ENCODE measurements at regions not wholly inside any gene's neighbourhood (a gene's known extent, or its start where the extent isn't known, plus 50 kb on each side); places are given as distances from the start of the nearest gene placed in this dataset.
A peak's percentile ranks its signal among the peaks of the same experiment; 100 is the strongest.

DNA sequence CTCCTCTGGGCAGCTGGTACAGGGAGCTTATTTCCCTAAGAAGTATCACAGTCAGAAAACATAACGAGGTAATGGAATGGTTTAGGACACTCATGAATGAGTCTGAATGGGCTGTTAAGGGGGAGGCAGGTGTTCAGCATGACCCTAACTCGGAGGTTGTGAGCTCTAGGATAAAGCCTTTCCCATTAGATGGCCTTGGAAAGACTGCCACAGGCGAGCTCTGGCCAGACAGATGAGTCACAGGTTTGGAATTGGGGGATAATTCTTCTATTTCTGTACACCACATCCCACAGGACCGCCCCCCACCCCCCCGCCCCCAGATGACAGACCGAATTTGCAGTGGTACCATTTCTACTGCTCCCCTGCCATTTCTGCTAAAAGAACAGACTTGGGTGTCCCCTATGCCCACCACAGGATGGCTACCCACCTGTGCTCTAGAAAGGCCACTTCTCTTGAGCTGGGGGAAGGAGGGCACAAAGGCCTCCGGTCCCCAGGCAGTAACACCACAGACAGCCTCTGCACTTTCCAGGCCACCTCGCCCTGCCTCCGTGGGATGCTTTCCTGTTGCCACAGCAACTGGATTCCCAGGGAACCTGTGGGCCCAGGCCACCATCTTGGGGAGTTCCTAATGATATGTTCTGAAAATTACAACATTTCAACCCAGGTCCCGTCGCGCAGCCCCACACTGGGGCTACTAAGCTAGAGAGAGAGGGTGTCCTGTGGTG lies 76.7 kb downstream of the TRIM29 start:
- DNase-seq: no peak

DNA sequence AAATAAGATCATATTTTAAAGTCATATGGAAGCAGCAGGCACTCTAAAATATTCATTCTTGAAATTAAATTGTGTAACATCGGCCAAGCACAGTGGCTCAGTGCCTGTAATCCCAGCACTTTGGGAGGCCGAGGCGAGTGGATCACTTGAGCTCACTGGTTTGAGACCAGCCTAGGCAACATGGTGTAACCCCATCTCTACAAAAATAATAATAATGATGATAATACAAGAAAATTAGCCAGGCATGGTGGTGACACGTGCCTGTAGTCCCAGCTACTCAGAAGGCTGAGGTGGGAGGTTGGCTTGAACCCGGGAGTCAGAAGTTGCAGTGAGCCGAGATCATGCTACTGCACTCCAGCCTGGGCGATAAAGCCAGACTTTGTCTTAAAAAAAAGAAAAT lies 77.4 kb downstream of the TRIM29 start:
- no peak for DNase-seq

GRCh38 chr11:120058931-120059330 lies 79.0 kb downstream of the TRIM29 start:
- no peak for DNase-seq

DNA sequence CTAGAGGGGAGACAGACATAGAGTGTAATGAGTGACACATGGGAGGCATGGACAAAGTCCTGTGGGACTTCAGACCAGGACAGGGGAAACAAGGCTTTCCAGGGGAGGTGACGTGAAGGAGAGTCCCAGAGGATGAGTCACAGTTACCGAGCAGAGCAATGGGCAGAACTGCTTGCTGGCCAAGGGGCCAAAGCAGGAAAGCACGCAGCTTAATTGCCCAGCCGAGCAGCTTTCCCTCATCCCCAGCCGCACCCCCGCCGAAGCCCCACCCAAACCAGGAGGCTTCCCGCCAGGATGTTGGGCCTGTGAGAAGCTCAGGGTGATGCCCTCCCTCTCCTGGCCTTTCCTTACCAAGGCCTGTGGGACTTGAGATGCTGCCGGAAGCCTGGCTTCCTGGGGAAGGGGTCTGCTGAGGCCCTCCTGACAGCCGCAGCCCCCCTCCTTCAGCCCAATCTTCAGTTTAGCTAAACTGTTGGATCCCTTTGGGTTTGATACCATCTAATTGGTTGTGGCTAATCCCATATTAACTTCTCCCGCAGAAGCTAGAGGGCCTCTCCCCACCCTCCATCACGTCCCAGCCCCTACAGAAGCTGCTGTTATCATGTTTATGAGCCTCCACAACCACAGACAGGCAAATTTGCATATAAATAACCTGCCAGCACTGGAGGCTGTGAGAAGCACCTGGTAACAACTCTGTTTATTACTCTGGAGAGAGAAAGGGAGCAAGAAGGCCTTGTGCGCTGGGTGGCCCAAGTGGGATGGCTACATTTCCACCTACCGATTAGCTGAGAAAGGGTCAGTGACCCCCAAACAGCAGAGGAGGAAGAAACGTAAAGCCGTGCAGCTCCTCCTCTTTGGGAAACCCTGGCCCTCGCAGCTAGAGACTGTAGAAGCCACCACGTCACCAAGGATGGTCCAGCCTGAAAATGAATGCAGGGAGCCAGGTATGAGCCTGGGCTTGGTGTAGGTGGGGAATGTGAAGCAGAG lies 80.0 kb downstream of the TRIM29 start:
- DNase-seq: no peak

GRCh38 chr11:120057028-120057330 lies 80.9 kb downstream of the TRIM29 start:
- no peak for DNase-seq

DNA sequence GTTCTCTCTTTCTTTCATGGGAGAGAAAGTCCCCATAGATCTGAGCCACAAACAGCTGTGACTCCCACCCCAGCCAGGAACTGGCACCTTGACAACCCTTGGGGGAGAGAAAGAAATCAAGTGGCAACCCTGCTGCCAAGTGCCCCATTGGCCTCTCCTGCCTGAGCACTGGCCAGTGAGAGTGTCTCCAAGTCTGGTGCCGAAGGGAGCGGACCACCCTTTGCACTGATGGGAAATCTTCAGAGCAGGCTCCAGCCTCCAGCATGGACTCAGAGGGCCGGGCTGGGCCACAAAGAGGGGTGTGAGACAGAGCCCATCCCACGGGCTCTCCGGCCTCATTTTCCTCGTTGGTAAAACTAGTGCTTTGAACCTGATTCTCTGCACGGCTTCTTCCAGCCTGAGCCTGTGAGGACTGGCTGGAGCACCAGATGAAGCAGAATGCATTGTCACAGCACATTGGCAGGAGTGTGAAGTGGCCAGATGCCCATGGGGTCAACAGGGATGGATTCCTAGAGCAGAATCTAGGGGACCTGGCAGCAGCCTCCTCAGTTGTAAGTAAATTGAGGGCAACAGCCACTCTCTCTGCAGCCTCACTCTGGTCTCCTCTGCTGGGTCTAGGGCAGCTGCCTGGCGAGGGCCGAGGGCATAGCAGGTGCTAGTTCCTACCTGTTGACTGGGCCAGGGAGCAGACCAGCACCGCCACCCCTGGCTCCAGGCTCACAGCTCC lies 81.4 kb downstream of the TRIM29 start:
- DNase-seq: no peak

DNA sequence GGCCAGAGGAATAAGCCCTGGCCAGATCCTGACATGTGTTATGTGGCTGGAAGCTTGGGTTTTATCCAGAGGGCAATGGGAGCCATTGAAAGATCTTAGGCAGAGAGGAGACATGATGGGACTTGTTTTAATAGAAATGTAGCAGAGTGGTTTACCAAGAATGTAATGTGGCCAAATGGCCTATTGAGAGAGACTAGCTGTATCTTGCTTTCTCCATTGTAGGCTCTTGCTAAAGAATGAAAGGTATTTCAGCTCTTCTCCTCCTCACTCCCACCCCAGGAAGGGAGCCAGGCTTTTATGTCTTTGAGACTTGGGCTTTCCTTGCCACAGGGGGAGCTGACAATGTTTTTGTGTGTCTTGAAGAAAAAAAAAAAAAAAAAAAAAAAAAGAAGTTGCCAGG lies 82.3 kb downstream of the TRIM29 start:
- DNase-seq: no peak

DNA sequence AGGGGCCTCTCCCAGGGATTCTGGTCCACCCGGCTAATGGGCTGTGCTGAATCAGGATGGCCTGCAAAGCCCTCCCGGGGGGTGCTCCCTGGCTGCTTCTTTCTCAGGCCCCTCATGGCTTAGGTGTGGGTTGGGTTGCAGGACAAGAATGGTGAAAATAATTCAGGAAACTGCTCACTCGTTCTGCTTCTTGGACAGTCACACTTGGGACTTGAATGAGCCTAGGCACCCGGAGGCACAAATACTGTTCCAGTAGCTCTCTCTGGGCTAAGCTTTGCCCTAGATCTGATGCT lies 83.2 kb downstream of the TRIM29 start:
- no peak for DNase-seq

GRCh38 chr11:120054016-120054752 lies 83.7 kb downstream of the TRIM29 start:
- DNase-seq: no peak

GRCh38 chr11:120052196-120052775 lies 85.6 kb downstream of the TRIM29 start:
- DNase-seq: no peak

DNA sequence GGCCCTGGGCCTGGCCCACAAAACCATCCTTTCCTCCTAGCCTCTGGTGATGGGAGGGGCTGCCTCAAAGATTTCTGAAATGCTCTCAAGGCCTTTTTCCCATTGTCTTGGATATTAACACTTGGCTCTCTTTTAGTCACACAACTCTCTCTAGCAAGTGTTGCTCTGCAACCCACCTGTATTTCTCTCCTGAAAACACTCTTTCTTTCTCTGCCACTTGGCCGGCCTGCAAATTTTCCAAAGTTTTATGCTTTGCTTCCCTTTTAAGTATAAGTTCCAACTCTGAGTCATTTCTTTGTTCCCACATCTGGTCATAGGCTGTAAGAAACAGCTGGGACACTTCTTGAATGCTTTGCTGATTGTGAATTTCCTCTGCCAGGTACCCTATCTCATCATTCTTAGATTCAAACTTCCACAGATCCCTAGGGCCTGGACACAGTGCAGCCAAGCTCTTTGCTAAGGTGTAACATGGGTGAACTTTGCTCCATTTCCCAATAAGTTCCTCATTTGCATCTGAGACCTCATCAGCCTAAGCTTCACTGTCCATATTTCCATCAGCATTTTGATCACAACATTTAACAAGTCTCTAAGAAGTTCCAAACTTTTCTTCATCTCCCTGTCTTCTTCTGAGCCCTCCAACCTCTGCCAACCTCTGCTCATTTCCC lies 93.8 kb downstream of the TRIM29 start:
- no peak for DNase-seq

- no peak for DNase-seq
Observed at GRCh38 chr11:120043328-120043945, 94.5 kb downstream of the TRIM29 start.

DNA sequence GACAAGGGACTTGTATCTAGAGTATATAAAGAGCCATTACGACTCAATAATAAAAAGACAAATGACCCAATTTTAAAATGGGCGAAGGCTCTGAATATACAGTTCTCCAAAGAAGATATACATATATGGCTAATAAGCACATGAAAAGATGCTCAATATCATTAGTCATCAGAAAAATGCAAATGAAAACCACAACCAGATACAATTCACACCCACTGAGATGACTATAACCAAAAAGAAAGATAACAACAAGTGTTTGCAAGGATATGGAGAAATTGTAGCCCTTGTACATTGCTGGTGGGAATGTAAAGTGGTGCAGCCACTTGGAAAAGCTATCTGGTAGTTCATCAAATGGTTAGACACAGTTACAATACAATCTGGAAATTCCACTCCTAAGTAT lies 96.3 kb downstream of the TRIM29 start:
- DNase-seq: no peak

- DNase-seq: no peak
Observed at GRCh38 chr11:120040151-120040840, 97.6 kb downstream of the TRIM29 start.

GRCh38 chr11:120039039-120039438 lies 98.9 kb downstream of the TRIM29 start:
- no peak for DNase-seq

DNA sequence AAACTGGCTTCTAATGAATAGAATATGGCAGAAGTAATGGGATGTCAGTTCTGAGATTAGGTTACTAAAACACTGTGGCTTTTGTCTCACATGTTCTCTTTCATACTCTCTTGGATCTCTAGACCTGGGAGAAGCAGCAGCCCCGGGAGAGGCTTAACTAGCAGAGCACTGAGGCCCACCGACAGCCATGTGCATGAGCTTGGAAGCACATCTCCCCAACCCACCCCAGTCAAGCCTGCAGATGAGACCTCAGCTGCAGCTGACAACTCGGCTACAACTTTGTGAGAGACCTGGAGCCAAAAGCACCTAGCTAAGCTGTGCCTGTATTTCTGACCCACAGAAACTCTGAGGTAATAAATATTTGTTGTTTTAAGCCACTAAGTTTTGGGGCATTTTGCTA lies 100.8 kb downstream of the TRIM29 start:
- no peak for DNase-seq

- no peak for DNase-seq
Observed at GRCh38 chr11:120035756-120036155, 102.2 kb downstream of the TRIM29 start.

DNA sequence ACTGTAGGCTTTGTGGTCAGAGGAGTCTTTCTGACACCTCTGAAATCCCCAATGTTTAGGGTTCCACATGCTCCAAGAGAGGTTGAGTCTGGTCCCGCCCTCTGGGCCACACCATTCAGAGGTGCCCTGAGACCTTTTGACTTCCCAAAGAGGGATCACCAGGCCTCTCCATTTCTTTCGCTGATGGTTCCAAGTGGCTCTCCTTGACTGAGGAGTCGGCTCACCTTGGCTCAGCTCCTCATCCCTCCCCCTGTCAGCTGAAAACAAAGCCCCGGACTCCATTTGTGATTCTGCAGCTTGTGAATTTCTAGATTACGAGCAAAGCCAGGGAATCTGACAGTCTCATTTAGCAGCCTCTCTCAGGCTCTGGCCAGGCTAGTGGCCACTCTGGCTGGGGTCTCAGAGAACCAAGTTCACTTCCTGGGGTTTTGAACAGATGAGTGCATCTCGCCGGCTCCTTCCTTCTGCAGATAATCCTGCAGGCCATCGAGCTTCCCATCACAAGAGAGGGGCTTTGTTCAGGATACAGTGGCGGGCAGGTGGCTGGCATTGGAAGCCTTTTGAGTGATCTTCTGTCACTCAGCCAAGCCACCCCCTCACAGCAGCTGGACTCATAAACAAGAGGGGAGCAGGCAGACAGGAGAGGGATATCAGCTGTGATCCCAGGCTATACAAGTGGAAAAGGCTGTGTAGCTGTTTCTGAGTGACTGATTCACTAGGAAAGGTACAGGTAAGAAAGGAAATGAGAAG lies 102.9 kb downstream of the TRIM29 start:
- DNase-seq: peak in 1 of 2 experiments; percentile 16

- peak in 1 of 2 experiments; percentile 8 for DNase-seq
Observed at GRCh38 chr11:120034176-120034875, 103.6 kb downstream of the TRIM29 start.
